K562 (cell line): ENCODE measurements at regions not wholly inside any gene's neighbourhood (a gene's known extent, or its start where the extent isn't known, plus 50 kb on each side); places are given as distances from the start of the nearest gene placed in this dataset.

Experiments
- ATAC-seq: fragments of 200-7000 bp; cut with Tn5 transposase; 3 replicates; pipeline ENCODE4 v1.9.1; 2020; ENCODE audit warnings: moderate library complexity
- BruUV-seq: library from RNA; stranded (reverse); fragments of 400-500 nt; replicated peaks from 2 replicates; lab custom pipeline; 2021; lab: Mats Ljungman, UMichigan
- CTCF ChIA-PET: fragments of 300-600 bp; formaldehyde crosslinking; extraction: SDS; loops from one replicate; lab custom pipeline; 2021; ENCODE audit warnings: low intra/inter-chr PET ratio; lab: Yijun Ruan, JAX
- POLR2A ChIA-PET: fragments of 300-600, 350-650 bp; sonication (Branson Sonifier 250); formaldehyde crosslinking; extraction: SDS; loops from one replicate; lab custom pipeline; 2021; ENCODE audit warnings: antibody characterized with exemption, inconsistent platforms; lab: Yijun Ruan, JAX
- DNase-seq, 4 experiments: peaks; one replicate each; pipeline versions ENCODE4 v3.0.0 to v3.0.0-alpha.2; 2011 to 2018; ENCODE audit warnings: low spot score in 3 of 4, mixed read lengths in 3 of 4; ENCODE audit errors: extremely low read depth in 1 of 4
- FAIRE-seq: peaks from 2 replicates; lab custom pipeline; 2011; peaks lifted over from hg19 to GRCh38; lab: Jason Lieb, UNC
- H2AFZ ChIP-seq: 2 replicates; pipeline ENCODE4 v1.6.0; 2011; ENCODE audit warnings: low read depth, low read length, control low read depth, inconsistent platforms
- H3K27ac ChIP-seq: fragments of 200-600 bp; 3 replicates; pipeline ENCODE4 v1.8.0; 2011; ENCODE audit warnings: low read depth, mild to moderate bottlenecking, control low read depth, inconsistent platforms, low read length, moderate library complexity, mixed read lengths; ENCODE audit errors: extremely low read depth
- H3K27me3 ChIP-seq, 2 experiments: fragments of 300-600 bp in 1 of 2; 2 replicates in 1 of 2; 3 replicates in 1 of 2; pipeline versions ENCODE4 v1.6.0 to v1.8.0; 2011; ENCODE audit warnings: inconsistent platforms in 2 of 2, low read length in 2 of 2, mild to moderate bottlenecking in 1 of 2, mixed read lengths in 1 of 2, moderate library complexity in 1 of 2; ENCODE audit not compliant: control insufficient read depth in 2 of 2, insufficient read depth in 2 of 2
- H3K36me3 ChIP-seq: fragments of 300-600 bp; 3 replicates; pipeline ENCODE4 v1.8.0; 2011; ENCODE audit warnings: mild to moderate bottlenecking, low read length, inconsistent platforms; ENCODE audit not compliant: control insufficient read depth, insufficient read depth
- H3K4me1 ChIP-seq, 2 experiments: fragments of 200-600 bp in 1 of 2; replicated peaks in 1 of 2; 2 replicates in 1 of 2; 3 replicates in 1 of 2; pipeline versions ENCODE4 v1.5.1 to v1.8.0; 2011; ENCODE audit warnings: inconsistent platforms in 2 of 2, low read length in 2 of 2, mild to moderate bottlenecking in 1 of 2, mixed read lengths in 1 of 2, moderate library complexity in 1 of 2; ENCODE audit not compliant: control insufficient read depth in 2 of 2, insufficient read depth in 2 of 2
- H3K4me2 ChIP-seq: 2 replicates; pipeline ENCODE4 v1.6.1; 2011; ENCODE audit warnings: low read length, control low read depth, inconsistent platforms, mixed read lengths; ENCODE audit not compliant: insufficient read depth
- H3K4me3 ChIP-seq: fragments of 200-600 bp; sonication (generic), shearing (Covaris generic); 2 replicates; pipeline ENCODE4 v1.5.1; 2016; ENCODE audit warnings: control low read depth, inconsistent platforms
- H3K79me2 ChIP-seq: fragments of 200-600 bp; 3 replicates; pipeline ENCODE4 v1.8.0; 2011; ENCODE audit warnings: low read length, inconsistent platforms; ENCODE audit not compliant: control insufficient read depth, insufficient read depth
- H3K9ac ChIP-seq, 2 experiments: 2 replicates each; pipeline versions ENCODE4 v1.6.0 to v1.6.1; 2011; ENCODE audit warnings: low read depth in 2 of 2, low read length in 2 of 2, control low read depth in 1 of 2, inconsistent platforms in 1 of 2, mild to moderate bottlenecking in 1 of 2, mixed read lengths in 1 of 2; ENCODE audit not compliant: insufficient read depth in 1 of 2
- H3K9me1 ChIP-seq: one replicate; pipeline ENCODE4 v1.6.0; 2011; ENCODE audit warnings: inconsistent platforms, mild to moderate bottlenecking, low read length, moderate library complexity; ENCODE audit not compliant: control insufficient read depth, insufficient read depth
- H3K9me3 ChIP-seq: replicated peaks from 2 replicates; pipeline ENCODE4 v1.5.1; 2011; ENCODE audit warnings: low read depth, low read length, inconsistent platforms; ENCODE audit not compliant: control insufficient read depth, insufficient read depth
- H4K20me1 ChIP-seq: replicated peaks from 2 replicates; pipeline ENCODE4 v1.6.1; 2011; ENCODE audit warnings: low read length, inconsistent platforms, mixed read lengths; ENCODE audit not compliant: control insufficient read depth, insufficient read depth
- DPF2 ChIP-seq: fragments of 450-650 bp; IDR thresholded peaks from 2 replicates; pipeline ENCODE4 v1.6.1; 2016
- ETV5 ChIP-seq: sonication (generic); formaldehyde crosslinking; IDR thresholded peaks from 2 replicates; pipeline ENCODE4 v1.4.0; 2020; ENCODE audit warnings: low read depth, mild to moderate bottlenecking, missing genetic modification reagents
- MAFK ChIP-seq: IDR thresholded peaks from 2 replicates; pipeline ENCODE4 v1.6.1; 2011; ENCODE audit warnings: low read length, improper control_type of control experiment
- SRSF3 ChIP-seq: fragments of 200-400 bp; formaldehyde crosslinking; IDR thresholded peaks from 2 replicates; pipeline ENCODE4 v1.6.1; 2016; ENCODE audit warnings: mild to moderate bottlenecking, low read length, moderate library complexity; ENCODE audit not compliant: insufficient read depth
- TGIF2 ChIP-seq: sonication (generic); formaldehyde crosslinking; IDR thresholded peaks from 2 replicates; pipeline ENCODE4 v1.8.1; 2022; ENCODE audit warnings: mild to moderate bottlenecking, missing genetic modification reagents, moderate library complexity
- ZNF133 ChIP-seq: fragments of 250-450 bp; sonication (Bioruptor Pico); IDR thresholded peaks from 2 replicates; pipeline ENCODE4 v1.4.0; 2020; ENCODE audit warnings: mild to moderate bottlenecking
- ZNF23 ChIP-seq: fragments of 250-450 bp; sonication (Bioruptor Pico); IDR thresholded peaks from 2 replicates; pipeline ENCODE4 v1.4.0; 2020; ENCODE audit warnings: mild to moderate bottlenecking
- ZNF232 ChIP-seq: sonication (generic); formaldehyde crosslinking; IDR thresholded peaks from 2 replicates; pipeline ENCODE4 v1.8.0; 2022; ENCODE audit warnings: mild to moderate bottlenecking, missing genetic modification reagents
- ZNF324 ChIP-seq: fragments of 250-450 bp; sonication (Bioruptor Pico); IDR thresholded peaks from 2 replicates; pipeline ENCODE4 v1.4.0; 2020; ENCODE audit warnings: mild to moderate bottlenecking
- WGBS: fragments of 100-300 bp; shearing (Covaris generic); methylation state at CpG from one replicate; pipeline ENCODE4 v1.1.6; 2016; ENCODE audit warnings: low coverage, mixed read lengths; ENCODE audit not compliant: insufficient coverage; ENCODE audit errors: missing lambda C conversion rate; 5-methylcytosine and 5-hydroxymethylcytosine counted together
- in situ Hi-C: fragments of 300-500 bp; cut with MboI; formaldehyde crosslinking; loops from 4 replicates; pipeline ENCODE4 v1.15.0; 2018; ENCODE audit warnings: inconsistent platforms, mixed read lengths
- intact Hi-C: fragments of 100-400 bp; cut with micrococcal nuclease; formaldehyde crosslinking; loops from 2 replicates; pipeline ENCODE4 v1.14.2; 2022
- TF ChIP-seq, protein P1 (sequence below): fragments of 250-450 bp; sonication (Bioruptor Pico); IDR thresholded peaks from 2 replicates; pipeline ENCODE4 v1.4.0; 2020; ENCODE audit warnings: mild to moderate bottlenecking
- TF ChIP-seq, protein P2 (sequence below): sonication (generic); formaldehyde crosslinking; IDR thresholded peaks from 2 replicates; pipeline ENCODE4 v1.8.1; 2023; ENCODE audit warnings: missing genetic modification reagents, mild to moderate bottlenecking, borderline replicate concordance
- TF ChIP-seq, protein P3 (sequence below): fragments of 150-350 bp; IDR thresholded peaks from 2 replicates; pipeline ENCODE4 v1.6.1; 2014; ENCODE audit warnings: low read depth, mild to moderate bottlenecking, low read length, borderline replicate concordance

DNA sequence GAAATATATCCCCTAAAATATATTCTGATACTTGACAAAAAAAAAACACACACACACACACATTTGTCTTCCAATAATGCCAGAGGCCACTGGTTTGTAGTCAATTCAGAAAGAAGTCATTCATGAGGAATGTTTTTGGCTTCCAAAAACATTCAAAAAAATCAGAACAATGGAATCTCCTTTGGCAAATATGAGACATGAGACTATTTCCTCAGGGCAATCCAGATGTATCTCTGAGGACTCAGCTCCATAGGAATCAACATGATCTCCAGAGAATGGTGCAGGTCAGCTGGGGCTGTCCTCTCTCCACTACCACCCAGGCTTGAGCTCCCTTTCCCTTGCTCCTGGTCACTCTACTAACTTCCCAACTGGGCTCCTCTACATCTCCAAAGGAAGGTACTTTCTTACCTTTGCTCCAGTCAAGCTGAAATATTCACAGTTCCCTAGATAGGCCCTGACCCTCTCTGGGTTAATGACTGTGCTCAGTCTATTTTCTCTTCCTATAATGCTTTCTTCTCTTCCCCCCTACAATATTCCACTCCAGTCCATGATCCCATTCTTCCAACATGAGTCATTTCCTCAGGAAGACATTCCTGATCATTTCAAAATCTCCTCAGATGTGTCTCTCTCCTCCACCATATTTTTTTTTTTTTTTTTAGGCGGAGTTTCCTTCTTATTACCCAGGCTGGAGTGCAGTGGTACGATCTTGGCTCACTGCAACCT, 145.3 kb downstream of the C1D start:
- TF ChIP-seq ZNF133 (CRISPR knock-in tag) (no peak), TGIF2 (no peak), DPF2 (no peak), ZNF23 (CRISPR knock-in tag) (no peak), ZNF324 (no peak), ETV5 (CRISPR knock-in tag) (no peak), SRSF3 (no peak), MAFK (no peak), ZNF232 (CRISPR knock-in tag) (no peak)
- TF ChIP-seq, protein P1, sequence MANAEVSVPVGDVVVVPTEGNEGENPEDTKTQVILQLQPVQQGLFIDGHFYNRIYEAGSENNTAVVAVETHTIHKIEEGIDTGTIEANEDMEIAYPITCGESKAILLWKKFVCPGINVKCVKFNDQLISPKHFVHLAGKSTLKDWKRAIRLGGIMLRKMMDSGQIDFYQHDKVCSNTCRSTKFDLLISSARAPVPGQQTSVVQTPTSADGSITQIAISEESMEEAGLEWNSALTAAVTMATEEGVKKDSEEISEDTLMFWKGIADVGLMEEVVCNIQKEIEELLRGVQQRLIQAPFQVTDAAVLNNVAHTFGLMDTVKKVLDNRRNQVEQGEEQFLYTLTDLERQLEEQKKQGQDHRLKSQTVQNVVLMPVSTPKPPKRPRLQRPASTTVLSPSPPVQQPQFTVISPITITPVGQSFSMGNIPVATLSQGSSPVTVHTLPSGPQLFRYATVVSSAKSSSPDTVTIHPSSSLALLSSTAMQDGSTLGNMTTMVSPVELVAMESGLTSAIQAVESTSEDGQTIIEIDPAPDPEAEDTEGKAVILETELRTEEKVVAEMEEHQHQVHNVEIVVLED (CRISPR knock-in tag), result no peak
- TF ChIP-seq, protein P2, sequence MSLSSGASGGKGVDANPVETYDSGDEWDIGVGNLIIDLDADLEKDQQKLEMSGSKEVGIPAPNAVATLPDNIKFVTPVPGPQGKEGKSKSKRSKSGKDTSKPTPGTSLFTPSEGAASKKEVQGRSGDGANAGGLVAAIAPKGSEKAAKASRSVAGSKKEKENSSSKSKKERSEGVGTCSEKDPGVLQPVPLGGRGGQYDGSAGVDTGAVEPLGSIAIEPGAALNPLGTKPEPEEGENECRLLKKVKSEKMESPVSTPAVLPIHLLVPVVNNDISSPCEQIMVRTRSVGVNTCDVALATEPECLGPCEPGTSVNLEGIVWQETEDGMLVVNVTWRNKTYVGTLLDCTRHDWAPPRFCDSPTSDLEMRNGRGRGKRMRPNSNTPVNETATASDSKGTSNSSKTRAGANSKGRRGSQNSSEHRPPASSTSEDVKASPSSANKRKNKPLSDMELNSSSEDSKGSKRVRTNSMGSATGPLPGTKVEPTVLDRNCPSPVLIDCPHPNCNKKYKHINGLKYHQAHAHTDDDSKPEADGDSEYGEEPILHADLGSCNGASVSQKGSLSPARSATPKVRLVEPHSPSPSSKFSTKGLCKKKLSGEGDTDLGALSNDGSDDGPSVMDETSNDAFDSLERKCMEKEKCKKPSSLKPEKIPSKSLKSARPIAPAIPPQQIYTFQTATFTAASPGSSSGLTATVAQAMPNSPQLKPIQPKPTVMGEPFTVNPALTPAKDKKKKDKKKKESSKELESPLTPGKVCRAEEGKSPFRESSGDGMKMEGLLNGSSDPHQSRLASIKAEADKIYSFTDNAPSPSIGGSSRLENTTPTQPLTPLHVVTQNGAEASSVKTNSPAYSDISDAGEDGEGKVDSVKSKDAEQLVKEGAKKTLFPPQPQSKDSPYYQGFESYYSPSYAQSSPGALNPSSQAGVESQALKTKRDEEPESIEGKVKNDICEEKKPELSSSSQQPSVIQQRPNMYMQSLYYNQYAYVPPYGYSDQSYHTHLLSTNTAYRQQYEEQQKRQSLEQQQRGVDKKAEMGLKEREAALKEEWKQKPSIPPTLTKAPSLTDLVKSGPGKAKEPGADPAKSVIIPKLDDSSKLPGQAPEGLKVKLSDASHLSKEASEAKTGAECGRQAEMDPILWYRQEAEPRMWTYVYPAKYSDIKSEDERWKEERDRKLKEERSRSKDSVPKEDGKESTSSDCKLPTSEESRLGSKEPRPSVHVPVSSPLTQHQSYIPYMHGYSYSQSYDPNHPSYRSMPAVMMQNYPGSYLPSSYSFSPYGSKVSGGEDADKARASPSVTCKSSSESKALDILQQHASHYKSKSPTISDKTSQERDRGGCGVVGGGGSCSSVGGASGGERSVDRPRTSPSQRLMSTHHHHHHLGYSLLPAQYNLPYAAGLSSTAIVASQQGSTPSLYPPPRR (CRISPR knock-in tag), result no peak
- TF ChIP-seq, protein P3, sequence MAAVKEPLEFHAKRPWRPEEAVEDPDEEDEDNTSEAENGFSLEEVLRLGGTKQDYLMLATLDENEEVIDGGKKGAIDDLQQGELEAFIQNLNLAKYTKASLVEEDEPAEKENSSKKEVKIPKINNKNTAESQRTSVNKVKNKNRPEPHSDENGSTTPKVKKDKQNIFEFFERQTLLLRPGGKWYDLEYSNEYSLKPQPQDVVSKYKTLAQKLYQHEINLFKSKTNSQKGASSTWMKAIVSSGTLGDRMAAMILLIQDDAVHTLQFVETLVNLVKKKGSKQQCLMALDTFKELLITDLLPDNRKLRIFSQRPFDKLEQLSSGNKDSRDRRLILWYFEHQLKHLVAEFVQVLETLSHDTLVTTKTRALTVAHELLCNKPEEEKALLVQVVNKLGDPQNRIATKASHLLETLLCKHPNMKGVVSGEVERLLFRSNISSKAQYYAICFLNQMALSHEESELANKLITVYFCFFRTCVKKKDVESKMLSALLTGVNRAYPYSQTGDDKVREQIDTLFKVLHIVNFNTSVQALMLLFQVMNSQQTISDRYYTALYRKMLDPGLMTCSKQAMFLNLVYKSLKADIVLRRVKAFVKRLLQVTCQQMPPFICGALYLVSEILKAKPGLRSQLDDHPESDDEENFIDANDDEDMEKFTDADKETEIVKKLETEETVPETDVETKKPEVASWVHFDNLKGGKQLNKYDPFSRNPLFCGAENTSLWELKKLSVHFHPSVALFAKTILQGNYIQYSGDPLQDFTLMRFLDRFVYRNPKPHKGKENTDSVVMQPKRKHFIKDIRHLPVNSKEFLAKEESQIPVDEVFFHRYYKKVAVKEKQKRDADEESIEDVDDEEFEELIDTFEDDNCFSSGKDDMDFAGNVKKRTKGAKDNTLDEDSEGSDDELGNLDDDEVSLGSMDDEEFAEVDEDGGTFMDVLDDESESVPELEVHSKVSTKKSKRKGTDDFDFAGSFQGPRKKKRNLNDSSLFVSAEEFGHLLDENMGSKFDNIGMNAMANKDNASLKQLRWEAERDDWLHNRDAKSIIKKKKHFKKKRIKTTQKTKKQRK, result no peak
- TF ChIP-seq, all 486 proteins: peak for 0
- BruUV-seq, result no TSS peak
- no peaks in the 10 kb centered on the region for H3K36me3 ChIP-seq
- no peaks in the 10 kb centered on the region for H4K20me1 ChIP-seq
- H2AFZ ChIP-seq, result no peak overlapping the region
- no peak overlapping the region for H3K27ac ChIP-seq
- no peaks in the 10 kb centered on the region for H3K79me2 ChIP-seq
- no CpG with 5 or more reads among the region's 2 CpGs for WGBS
- ATAC-seq (no peak), FAIRE-seq (no peak), DNase-seq (no peak)
- H3K9me3 ChIP-seq, result no peaks in the 10 kb centered on the region
- POLR2A ChIA-PET, result interaction anchor here (1.3 kb wide), 1 partner anchor 8 kb away, joined by 6 read pairs; no protein-coding TSS in a partner anchor
- peaks cover 11% of the 10 kb centered on the region in 2 experiments for H3K27me3 ChIP-seq
- H3K9ac ChIP-seq, result no peak overlapping the region
- in situ Hi-C loops (no loop called here), intact Hi-C loops (no loop called here)
- no peak overlapping the region for H3K4me2 ChIP-seq
- no peaks in the 10 kb centered on the region for H3K4me1 ChIP-seq
- H3K4me3 ChIP-seq, result no peak overlapping the region
- H3K9me1 ChIP-seq, result no peaks in the 10 kb centered on the region
- CTCF ChIA-PET, result no interaction called here
